HG03439 (cell line): ENCODE measurements at regions not wholly inside any gene's neighbourhood (a gene's known extent, or its start where the extent isn't known, plus 50 kb on each side); places are given as distances from the start of the nearest gene placed in this dataset.
A peak's percentile ranks its signal among the peaks of the same experiment; 100 is the strongest.
"Not testable (repeated sequence)": the region's sequence is repeated elsewhere in the genome, so short reads cannot be mapped to it uniquely, and the experiment has no call there.

ENCODE experiments used
- ATAC-seq: cut with Tn5 transposase; IDR thresholded peaks from one replicate; pipeline ENCODE4 v1.9.1; 2021; ENCODE audit warnings: mild to moderate bottlenecking, moderate library complexity; ENCODE audit not compliant: unreplicated experiment

DNA sequence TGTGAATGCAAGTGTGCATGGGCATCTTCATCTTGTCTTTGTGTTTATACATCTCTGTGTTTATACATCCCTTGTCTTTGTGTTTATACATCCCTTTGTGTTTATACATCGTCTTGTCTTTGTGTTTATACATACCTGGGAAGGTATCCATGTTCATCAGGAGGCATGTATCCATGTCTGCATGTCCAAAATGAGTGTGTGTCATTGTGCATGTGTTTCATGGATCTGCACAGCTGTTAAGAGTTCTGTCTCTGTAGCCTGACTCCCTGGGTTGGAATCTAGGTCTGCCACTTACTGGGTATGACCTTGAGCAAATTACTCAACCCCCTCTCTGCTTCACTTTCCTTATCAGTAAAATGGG is 50.1 kb upstream of the SIRPA start:
- no peak for ATAC-seq

DNA sequence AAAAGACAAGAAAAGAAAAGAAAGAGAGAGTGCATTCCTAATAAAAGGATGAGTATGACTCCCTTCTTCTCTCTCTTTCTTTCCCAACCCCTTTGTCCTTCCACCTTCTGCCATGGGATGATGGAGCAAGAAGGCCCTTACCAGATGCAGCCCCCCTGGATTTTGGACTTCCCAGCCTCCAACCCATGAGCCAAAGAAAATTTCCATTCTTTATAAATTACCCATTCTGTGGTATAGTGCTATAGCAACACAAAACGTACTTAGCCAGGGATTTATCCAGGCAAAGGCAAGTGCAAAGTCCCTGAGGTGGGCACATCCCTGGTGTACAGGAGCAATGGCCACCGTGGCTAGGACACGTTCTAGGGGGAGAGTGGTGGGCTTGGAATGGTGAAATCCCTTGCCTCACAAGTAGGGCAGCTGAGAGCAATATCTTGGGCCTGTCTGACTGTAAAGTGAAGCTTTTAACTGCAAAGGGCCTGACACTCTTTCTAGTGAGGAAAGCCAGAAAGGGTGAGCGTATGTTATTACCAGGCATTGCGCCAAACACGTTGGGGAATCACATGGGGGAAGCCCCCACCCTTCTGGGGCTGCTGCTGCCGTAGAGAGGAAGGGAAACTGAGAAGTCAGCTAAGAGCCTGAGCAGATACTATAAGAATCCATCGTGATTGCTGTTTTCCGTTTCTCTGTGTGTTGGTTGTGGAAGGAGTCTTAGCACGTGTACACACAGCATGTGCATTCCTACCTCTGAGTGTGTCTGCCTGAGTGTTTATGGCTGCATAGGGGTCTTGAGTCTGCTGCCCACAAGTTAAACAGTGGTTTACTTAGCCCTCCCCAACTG is 50.7 kb upstream of the SIRPA start:
- peak; percentile 84 for ATAC-seq

- ATAC-seq = no peak
Observed at GRCh38 chr20:1842281-1842680, 52.9 kb upstream of the SIRPA start.

DNA sequence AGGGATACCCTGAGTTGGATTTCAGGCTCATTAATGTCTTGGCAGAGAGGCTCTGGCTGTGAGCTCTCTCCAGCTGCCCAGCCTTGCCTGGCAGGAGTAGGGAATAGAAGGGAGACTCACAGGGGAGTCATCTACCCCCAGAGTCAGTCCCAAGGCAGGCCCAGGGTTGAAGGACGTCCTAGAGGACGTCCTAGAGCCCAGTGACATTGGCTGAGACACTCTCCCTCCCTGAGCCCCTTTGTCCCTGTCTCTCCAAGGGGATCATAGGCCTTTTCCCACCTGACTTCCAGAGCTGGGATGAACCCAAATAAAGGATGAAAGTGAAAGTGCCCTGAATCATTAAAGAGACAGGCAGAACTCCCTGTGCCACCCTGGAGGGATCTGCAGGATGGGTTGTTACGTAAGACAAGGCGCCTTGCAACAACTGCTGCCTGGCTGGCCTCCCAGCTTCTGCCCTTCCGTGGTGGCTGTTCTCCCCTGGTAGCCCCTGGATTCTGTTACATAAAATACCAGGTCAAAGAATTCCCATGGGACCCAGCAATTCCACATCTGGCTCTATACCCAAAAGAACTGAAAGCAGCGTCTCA is 53.6 kb upstream of the SIRPA start:
- ATAC-seq = no peak

GRCh38 chr20:1840817-1841553 is 54.2 kb upstream of the SIRPA start:
- ATAC-seq = no peak

DNA sequence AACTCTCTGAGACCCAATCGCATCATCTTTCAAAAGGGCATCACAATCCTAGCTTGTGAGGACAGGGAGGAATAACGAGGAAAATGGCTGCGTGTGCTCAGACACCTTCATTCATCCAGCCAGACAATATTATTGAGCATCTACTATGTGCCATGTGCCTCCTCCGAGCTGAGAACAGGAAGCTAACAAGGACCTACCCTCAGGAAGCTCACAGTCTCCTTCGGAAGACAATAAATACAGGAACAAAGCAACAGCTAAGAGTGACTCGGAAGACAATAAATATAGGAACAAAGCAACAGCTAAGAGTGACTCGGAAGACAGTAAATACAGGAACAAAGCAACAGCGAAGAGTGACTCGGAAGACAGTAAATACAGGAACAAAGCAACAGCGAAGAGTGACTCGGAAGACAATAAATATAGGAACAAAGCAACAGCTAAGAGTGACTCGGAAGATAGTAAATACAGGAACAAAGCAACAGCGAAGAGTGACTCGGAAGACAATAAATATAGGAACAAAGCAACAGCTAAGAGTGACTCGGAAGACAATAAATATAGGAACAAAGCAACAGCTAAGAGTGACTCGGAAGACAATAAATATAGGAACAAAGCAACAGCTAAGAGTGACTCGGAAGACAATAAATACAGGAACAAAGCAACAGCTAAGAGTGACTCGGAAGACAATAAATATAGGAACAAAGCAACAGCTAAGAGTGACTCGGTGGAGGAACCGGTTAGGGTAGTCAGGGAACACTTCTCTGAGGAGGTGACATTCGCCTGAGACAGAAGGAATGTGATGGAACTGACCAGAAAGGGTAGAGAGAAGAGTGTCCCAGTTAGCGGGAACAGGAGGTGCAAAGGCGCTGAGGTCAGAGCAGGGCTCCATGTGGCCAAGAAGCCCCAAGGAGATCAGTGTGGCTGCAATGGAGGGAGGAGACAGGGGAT is 55.6 kb upstream of the SIRPA start:
- ATAC-seq = not testable (repeated sequence)

DNA sequence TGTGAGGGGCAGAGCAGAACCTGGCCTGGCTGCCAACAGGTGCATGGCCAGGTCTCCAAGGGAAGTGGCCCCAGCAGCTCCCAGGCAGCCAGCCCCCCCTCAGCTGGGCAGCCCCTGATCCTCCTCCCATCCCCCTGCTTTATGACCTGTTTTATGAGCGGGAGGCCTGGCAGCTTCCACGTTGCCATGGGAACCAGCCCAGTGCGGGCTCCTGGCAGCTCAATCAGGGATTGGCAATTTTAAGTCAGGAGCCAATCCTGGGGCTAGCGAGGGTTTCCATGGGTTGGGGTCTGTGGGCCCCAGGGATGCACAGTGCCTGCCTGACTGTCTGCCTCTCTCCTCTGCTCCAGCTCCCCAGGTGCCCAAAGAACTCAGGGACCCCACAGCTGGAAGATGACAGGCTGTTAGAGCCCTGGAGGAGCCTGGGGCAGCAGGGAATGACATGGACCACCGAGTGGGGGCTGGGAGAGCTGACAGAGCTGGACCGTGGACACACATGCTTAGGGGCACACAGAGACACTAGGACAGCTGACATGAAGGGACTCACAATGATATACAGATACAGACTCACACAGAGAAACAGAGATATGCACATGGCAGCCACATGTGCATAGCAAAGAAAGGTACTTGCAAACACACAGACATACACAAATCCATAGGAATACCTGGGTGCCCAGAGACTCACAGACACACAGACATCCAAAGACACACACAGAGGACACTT is 56.5 kb upstream of the SIRPA start:
- no peak for ATAC-seq

DNA sequence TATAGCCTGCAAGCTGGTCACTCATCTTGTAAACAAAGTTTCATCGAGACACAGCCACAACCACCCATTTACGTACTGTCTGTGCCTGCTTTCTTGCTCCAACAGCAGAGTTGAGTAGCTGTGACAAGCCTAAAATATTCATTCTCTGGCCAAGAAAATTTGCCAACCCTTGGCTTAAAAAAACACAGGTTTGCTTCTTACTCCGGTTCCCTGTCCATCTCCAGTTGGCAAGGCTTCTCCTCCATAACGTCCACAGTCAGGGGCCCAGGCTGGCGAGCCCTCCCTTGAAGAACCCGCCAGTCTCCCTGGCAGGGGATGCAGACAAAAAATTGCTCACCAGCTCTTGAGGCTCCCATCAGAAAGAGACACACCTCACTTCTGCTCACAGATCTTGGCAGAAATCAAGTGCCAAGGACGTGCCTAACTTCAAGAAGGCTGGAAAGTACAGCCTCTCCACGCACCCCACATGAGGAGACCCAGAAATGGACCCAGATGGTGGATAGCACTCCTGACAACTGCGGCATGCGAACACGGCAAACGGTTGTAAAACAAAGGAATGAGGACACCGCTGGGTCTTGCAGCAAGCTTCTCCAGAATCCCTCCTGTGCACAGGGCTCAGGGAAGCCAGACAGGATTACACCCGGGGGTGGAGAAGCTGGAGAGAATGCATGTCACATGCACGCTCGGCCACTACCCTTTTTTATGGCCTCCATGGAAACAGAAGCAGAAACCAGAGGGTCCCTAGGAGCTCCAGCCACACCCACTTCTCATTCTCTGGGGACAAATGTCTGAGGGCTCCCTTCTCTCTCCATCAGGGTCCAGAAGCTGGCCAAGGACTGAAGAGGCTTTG is 59.8 kb upstream of the SIRPA start:
- no peak for ATAC-seq

GRCh38 chr20:1833728-1834726 is 61.2 kb upstream of the SIRPA start:
- ATAC-seq = no peak

- ATAC-seq = no peak
Observed at GRCh38 chr20:1833216-1833615, 62.0 kb upstream of the SIRPA start.

DNA sequence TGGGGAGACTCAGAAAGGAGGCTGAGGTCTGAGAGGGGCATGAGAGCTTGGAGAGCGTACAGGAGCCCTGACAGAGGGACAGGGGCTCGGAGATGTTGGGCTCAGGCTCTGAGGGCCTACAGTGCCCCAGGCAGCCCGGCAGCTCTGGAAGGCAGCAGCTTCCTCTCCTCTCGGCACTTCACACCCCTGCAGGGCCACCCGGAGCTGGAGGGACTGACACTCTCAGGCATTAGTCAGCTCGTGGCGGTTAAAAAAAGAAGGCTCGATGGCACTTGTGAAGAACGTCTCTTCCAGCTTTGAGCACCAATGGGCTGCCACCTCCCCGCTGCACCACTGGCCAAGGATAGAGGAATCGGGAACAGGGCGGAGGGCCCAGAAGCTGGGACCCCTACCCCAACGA is 62.6 kb upstream of the SIRPA start:
- ATAC-seq = no peak

DNA sequence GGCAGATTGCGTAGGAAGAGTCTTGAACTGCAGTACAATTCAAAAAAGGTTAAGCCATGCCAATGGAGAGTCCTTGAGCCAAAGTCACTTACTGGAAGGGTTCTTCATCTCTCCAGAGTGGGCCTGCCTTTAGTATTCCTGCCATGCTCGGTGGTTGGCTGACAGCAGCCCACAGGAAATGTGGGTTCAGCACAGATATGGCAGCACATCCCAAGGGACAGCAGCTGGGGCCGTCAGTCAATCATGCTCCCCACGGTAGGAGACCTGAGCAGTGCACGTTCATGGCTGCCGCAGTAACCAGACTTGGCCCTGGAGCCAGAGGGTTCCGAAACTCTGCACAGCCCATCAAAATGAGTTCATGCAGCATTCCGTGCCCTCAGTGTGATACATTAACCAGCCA is 63.6 kb upstream of the SIRPA start:
- ATAC-seq = no peak

GRCh38 chr20:1831096-1831495 is 64.1 kb upstream of the SIRPA start:
- no peak for ATAC-seq

DNA sequence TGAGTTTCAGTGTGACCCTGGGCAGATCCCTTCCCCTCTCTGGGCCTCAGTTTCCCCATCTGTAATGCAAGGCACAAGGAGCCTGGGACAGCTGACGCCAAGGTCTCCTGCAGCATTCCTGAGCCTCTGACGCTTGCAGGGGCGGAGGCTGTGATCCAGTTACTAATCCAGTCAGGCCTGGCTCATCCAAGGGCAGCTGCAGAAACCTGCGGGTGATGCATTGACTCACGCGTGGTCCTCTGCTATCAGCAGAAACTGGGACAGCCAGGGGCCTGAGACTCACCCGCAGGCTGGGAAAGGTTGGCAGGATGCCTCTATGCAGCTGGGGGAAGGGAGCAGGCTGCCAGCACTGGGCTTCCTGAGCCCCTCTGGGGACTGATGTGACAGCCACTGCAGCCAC is 65.0 kb upstream of the SIRPA start:
- ATAC-seq = no peak

DNA sequence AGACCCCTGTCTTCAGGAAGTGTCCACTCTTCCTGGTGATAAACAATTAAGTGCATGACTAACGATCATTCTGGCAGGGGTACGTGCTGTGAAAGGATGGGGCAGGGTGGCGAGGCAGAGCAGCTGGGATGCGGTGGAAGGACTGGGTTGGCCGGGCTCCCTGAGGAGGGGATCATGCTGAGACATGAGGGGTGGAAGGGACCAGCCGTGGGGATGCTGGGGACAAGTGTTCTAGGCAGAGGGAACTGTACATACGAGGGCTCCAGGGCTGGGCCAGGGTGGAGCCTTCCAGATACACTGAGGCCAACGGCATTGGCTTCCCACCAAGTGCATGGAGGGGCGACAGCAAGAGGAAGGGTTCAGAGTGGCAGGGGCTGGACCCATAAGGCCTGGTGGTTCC is 65.7 kb upstream of the SIRPA start:
- ATAC-seq = no peak

DNA sequence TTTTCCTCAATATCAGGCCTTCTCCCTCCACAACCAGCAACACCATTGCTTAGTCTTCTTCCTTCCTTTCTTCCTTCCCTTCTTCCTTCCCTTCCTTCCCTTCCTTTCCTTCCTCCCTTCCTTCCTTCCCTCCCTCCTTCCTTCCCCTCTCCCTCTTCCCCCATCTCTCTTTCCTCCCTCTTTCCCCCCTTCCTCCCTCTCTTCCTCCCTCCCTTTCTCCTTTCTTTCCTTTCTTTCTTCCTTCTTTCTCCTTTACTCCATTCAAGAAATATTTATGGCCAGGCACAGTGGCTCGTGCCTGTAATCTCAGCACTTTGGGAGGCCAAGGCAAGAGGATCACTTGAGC is 66.4 kb upstream of the SIRPA start:
- no peak for ATAC-seq

DNA sequence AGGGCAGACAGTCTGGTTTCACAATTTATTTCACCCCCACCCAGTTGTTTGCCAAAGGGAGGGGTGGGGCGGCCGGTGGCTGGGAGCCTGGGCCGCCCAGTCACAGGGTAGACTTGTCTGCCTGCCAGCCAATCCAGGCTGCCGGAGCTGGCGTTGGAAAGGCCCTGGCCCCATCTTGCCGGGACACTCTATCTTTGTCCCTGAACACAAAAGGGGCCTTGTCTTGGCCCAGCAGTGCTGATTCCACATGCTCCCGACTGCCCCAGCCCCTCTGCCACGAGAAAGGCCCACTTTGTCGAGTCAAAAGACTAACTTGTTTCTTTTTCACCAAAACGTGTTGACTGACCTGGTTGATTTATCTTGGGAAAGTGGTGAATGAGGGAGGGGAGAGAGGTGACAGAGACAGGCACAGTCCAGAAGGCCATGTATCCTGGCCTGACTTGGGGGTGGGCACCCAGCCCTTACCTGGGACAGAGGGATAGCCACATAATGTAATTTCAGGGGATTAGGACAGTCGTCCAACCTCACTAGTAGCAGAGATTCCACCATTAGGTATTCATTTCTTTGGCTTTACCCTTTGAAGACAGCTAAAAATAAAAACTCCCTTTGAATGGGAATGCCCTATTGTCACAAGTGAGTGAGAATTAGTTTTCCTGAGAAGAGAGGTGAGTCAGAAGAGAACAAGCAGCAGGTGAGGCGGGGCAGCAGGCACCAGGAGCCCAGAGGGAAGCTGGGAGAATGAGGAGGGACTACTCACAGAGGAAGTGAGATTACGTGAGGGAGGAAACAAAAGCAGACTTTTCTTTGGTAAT is 67.0 kb upstream of the SIRPA start:
- ATAC-seq = no peak
